ENCODE measurements at regions not wholly inside any gene's neighbourhood (a gene's known extent, or its start where the extent isn't known, plus 50 kb on each side); places are given as distances from the start of the nearest gene placed in this dataset.

DNA sequence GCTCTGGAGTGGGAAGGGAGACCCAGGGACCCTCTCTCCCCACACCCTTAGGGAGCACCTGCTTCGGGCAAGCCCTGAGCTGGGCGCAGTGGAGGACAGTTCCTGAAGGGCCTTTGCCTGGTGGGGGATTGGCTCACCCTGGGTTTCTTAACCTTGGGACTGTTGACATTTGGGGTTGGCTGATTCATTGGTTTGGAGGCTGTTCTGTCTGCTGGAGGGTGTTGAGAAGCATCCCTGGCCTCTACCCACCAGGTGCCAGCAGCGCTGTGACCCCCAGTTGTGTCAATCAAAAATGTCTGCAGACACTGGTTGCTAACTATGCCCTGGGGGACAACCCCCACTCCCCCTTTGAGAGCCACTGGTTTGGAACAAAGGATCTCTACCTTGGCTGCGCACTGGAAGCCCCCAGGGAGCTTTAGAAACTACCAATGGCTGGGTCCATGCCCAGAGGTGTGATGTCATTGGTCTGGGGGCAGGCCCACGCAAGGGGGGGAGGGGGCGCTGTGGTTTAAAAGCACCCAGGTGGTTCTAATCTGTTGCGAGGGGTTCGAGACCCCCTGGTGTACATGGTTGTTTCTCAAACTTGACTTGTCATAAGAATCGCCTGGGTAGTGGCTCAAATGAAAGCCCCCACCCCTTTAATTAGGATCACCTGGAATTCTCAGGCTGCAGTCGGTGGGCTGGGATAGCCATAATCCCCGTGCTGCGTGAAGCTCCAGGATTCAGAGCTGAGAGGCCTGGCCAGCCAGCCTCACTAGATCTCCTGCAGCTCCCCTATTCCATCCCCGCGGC, 151.9 kb upstream of the GSE1 start:
- TF ChIP-seq, protein P1, sequence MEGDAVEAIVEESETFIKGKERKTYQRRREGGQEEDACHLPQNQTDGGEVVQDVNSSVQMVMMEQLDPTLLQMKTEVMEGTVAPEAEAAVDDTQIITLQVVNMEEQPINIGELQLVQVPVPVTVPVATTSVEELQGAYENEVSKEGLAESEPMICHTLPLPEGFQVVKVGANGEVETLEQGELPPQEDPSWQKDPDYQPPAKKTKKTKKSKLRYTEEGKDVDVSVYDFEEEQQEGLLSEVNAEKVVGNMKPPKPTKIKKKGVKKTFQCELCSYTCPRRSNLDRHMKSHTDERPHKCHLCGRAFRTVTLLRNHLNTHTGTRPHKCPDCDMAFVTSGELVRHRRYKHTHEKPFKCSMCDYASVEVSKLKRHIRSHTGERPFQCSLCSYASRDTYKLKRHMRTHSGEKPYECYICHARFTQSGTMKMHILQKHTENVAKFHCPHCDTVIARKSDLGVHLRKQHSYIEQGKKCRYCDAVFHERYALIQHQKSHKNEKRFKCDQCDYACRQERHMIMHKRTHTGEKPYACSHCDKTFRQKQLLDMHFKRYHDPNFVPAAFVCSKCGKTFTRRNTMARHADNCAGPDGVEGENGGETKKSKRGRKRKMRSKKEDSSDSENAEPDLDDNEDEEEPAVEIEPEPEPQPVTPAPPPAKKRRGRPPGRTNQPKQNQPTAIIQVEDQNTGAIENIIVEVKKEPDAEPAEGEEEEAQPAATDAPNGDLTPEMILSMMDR (IDR thresholded peaks at IDR 0.05) = no peak
- TF ChIP-seq TCF7L2 (IDR thresholded peaks at IDR 0.05; ENCODE audit: low read depth, low read length) (no peak), POLR2AphosphoS5 (IDR thresholded peaks at IDR 0.05; ENCODE audit: low read depth, low read length) (no peak)
